H9 (cell line): ENCODE measurements at regions not wholly inside any gene's neighbourhood (a gene's known extent, or its start where the extent isn't known, plus 50 kb on each side); places are given as distances from the start of the nearest gene placed in this dataset.

Source experiments
- DNase-seq: peaks from one replicate; pipeline ENCODE4 v3.0.0-alpha.2; 2017
- H2AFZ ChIP-seq: one replicate; pipeline ENCODE4 v1.6.1; 2013; ENCODE audit warnings: mild to moderate bottlenecking, low read length, control low read depth, moderate library complexity
- H2AK5ac ChIP-seq: 2 replicates; pipeline ENCODE4 v1.6.1; 2013; ENCODE audit warnings: low read length, control low read depth, mixed read lengths; ENCODE audit not compliant: insufficient read length
- H2BK120ac ChIP-seq: one replicate; pipeline ENCODE4 v1.6.1; 2013; ENCODE audit warnings: low read depth, mild to moderate bottlenecking, low read length, control low read depth, inconsistent platforms; ENCODE audit not compliant: poor library complexity, severe bottlenecking
- H2BK12ac ChIP-seq: 2 replicates; pipeline ENCODE4 v1.6.1; 2013; ENCODE audit warnings: low read length, control low read depth, mixed read lengths, low read depth; ENCODE audit not compliant: insufficient read length
- H2BK15ac ChIP-seq: 2 replicates; pipeline ENCODE4 v1.6.1; 2013; ENCODE audit warnings: low read depth, low read length, control low read depth
- H2BK20ac ChIP-seq: one replicate; pipeline ENCODE4 v1.6.1; 2013; ENCODE audit warnings: low read depth, mild to moderate bottlenecking, low read length, control low read depth, inconsistent platforms; ENCODE audit not compliant: poor library complexity, severe bottlenecking
- H2BK5ac ChIP-seq: 2 replicates; pipeline ENCODE4 v1.6.1; 2013; ENCODE audit warnings: low read length, control low read depth, mixed read lengths; ENCODE audit not compliant: insufficient read length
- H3K14ac ChIP-seq: 2 replicates; pipeline ENCODE4 v1.6.1; 2013; ENCODE audit warnings: low read length, control low read depth; ENCODE audit not compliant: insufficient read depth
- H3K18ac ChIP-seq: 2 replicates; pipeline ENCODE4 v1.6.1; 2013; ENCODE audit warnings: low read depth, mild to moderate bottlenecking, mixed read lengths, low read length, control low read depth; ENCODE audit not compliant: insufficient read length
- H3K23ac ChIP-seq: 2 replicates; pipeline ENCODE4 v1.6.1; 2013; ENCODE audit warnings: low read length, control low read depth, mixed read lengths, low read depth; ENCODE audit not compliant: insufficient read length
- H3K23me2 ChIP-seq: 2 replicates; pipeline ENCODE4 v1.6.1; 2013; ENCODE audit warnings: low read depth, mild to moderate bottlenecking, mixed read lengths, low read length, control low read depth; ENCODE audit not compliant: insufficient read length, poor library complexity, severe bottlenecking
- H3K27ac ChIP-seq: 2 replicates; pipeline ENCODE4 v1.5.1; 2013; ENCODE audit warnings: low read length, control low read depth, mixed read lengths, low read depth; ENCODE audit not compliant: insufficient read length
- H3K27me3 ChIP-seq: 2 replicates; pipeline ENCODE4 v1.6.1; 2013; ENCODE audit warnings: low read length, control low read depth, inconsistent platforms; ENCODE audit not compliant: insufficient read depth
- H3K4ac ChIP-seq: 2 replicates; pipeline ENCODE4 v1.6.1; 2013; ENCODE audit warnings: low read depth, mild to moderate bottlenecking, control low read depth, inconsistent platforms, low read length, moderate library complexity
- H3K4me1 ChIP-seq: 2 replicates; pipeline ENCODE4 v1.6.1; 2013; ENCODE audit warnings: low read length, control low read depth, inconsistent platforms; ENCODE audit not compliant: insufficient read depth
- H3K4me2 ChIP-seq: 2 replicates; pipeline ENCODE4 v1.6.1; 2013; ENCODE audit warnings: low read length, control low read depth, mixed read lengths; ENCODE audit not compliant: insufficient read length, insufficient read depth
- H3K56ac ChIP-seq: 2 replicates; pipeline ENCODE4 v1.6.1; 2013; ENCODE audit warnings: low read depth, mild to moderate bottlenecking, mixed read lengths, low read length, control low read depth; ENCODE audit not compliant: insufficient read length
- H3K79me1 ChIP-seq: 2 replicates; pipeline ENCODE4 v1.6.1; 2013; ENCODE audit warnings: low read depth, mild to moderate bottlenecking, moderate library complexity, low read length, control low read depth, inconsistent platforms; ENCODE audit not compliant: insufficient read depth, poor library complexity, severe bottlenecking
- H3K79me2 ChIP-seq: 2 replicates; pipeline ENCODE4 v1.6.1; 2013; ENCODE audit warnings: low read length, control low read depth, inconsistent platforms; ENCODE audit not compliant: insufficient read depth
- H3K9ac ChIP-seq: 2 replicates; pipeline ENCODE4 v1.6.1; 2013; ENCODE audit warnings: low read length, control low read depth, mixed read lengths; ENCODE audit not compliant: insufficient read length; ENCODE audit errors: extremely low read depth
- H3K9me3 ChIP-seq: one replicate; pipeline ENCODE4 v1.6.1; 2013; ENCODE audit warnings: low read depth, low read length, inconsistent platforms; ENCODE audit not compliant: control insufficient read depth
- H3T11ph ChIP-seq: one replicate; pipeline ENCODE4 v1.6.1; 2013; ENCODE audit warnings: mild to moderate bottlenecking, low read length, control low read depth, inconsistent platforms
- H4K20me1 ChIP-seq: one replicate; pipeline ENCODE4 v1.6.1; 2013; ENCODE audit not compliant: control insufficient read depth, insufficient read length, insufficient read depth
- H4K5ac ChIP-seq: 2 replicates; pipeline ENCODE4 v1.6.1; 2013; ENCODE audit warnings: low read depth, mild to moderate bottlenecking, mixed read lengths, low read length, control low read depth; ENCODE audit not compliant: insufficient read length
- H4K8ac ChIP-seq: replicated peaks from 2 replicates; pipeline ENCODE4 v1.6.1; 2013; ENCODE audit warnings: low read length, control low read depth, mixed read lengths, low read depth; ENCODE audit not compliant: insufficient read length
- H4K91ac ChIP-seq: 2 replicates; pipeline ENCODE4 v1.6.1; 2013; ENCODE audit warnings: low read depth, mild to moderate bottlenecking, moderate library complexity, mixed read lengths, low read length, control low read depth; ENCODE audit not compliant: insufficient read length
- H3K27ac Mint-ChIP-seq, 3 experiments: 2 replicates in 2 of 3; 3 replicates in 1 of 3; pipeline ENCODE4 v1.8.0; 2020 to 2021; ENCODE audit warnings: mixed read lengths in 3 of 3, mild to moderate bottlenecking in 1 of 3, moderate library complexity in 1 of 3
- H3K27me3 Mint-ChIP-seq: 2 replicates; pipeline ENCODE4 v1.8.0; 2021; ENCODE audit warnings: low read depth, mild to moderate bottlenecking, moderate library complexity, mixed read lengths
- H3K36me3 Mint-ChIP-seq, 3 experiments: 2 replicates in 2 of 3; 3 replicates in 1 of 3; pipeline ENCODE4 v1.8.0; 2020 to 2021; ENCODE audit warnings: low read depth in 3 of 3, mixed read lengths in 3 of 3; ENCODE audit not compliant: insufficient read depth in 1 of 3
- H3K4me1 Mint-ChIP-seq, 2 experiments: 2 replicates each; pipeline ENCODE4 v1.8.0; 2020; ENCODE audit warnings: mixed read lengths in 2 of 2
- H3K4me3 Mint-ChIP-seq, 2 experiments: 2 replicates in 1 of 2; 3 replicates in 1 of 2; pipeline ENCODE4 v1.8.0; 2020 to 2021; ENCODE audit warnings: mild to moderate bottlenecking in 2 of 2, mixed read lengths in 2 of 2, moderate library complexity in 1 of 2
- H3K9me3 Mint-ChIP-seq, 2 experiments: 2 replicates in 1 of 2; 3 replicates in 1 of 2; pipeline ENCODE4 v1.8.0; 2020; ENCODE audit warnings: mild to moderate bottlenecking in 2 of 2, mixed read lengths in 2 of 2, moderate library complexity in 1 of 2
- WGBS: extraction: QIAGEN DNeasy Blood & Tissue Kit; methylation state at CpG from one replicate; pipeline ENCODE4 v1.1.7; 2013; ENCODE audit warnings: missing lambda C conversion rate, low lambda C conversion rate, mixed read lengths; ENCODE audit not compliant: insufficient read length; ENCODE audit errors: extremely low coverage; 5-methylcytosine and 5-hydroxymethylcytosine counted together
- TF ChIP-seq, protein P1 (sequence below): fragments of 200-600 bp; sonication (generic); conservative IDR thresholded peaks from 3 replicates; pipeline ENCODE4 v1.8.0; 2021; ENCODE audit warnings: antibody characterized with exemption, mild to moderate bottlenecking

DNA sequence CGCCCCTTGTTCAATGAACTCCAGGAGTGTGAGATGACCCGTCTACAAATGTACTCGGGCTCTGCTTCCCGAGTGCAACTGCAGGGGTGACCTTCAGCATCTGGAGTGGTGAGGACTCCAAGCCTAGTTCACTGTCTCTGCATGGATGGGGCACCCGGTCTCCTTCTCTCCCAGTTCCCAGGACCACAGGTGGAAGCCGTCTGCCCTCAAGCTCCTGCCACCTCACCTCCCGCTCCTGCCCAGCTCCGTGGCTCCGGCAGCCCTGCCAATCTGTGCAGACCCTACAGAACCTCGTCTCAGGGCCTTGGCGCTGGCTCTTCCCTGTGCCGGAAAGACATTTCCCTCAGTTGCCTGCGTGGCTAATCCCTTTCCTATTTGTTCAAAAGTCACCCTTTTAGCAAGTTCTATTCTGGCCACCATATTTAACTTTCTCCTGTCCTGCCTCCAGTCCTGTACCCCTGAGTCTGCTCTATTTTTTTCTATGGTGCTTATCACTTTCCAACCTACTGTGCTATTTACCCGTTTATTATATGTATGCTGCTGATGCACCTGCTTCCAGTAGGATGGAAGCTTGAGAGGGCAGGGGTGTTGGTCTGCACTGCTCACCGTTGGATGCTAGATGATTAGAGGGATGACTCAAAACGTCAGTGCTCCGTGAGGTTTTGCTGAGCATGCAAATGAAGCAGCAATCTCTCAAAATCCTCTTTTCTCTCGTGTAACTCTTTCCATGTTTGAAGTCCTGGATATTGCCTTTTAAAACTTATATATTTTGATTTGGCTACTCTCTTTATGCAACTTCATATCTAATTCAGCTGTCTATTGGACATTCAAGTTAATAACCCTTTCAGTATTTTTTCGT lies 641.4 kb downstream of the ACTR3B start:
- TF ChIP-seq, protein P1, sequence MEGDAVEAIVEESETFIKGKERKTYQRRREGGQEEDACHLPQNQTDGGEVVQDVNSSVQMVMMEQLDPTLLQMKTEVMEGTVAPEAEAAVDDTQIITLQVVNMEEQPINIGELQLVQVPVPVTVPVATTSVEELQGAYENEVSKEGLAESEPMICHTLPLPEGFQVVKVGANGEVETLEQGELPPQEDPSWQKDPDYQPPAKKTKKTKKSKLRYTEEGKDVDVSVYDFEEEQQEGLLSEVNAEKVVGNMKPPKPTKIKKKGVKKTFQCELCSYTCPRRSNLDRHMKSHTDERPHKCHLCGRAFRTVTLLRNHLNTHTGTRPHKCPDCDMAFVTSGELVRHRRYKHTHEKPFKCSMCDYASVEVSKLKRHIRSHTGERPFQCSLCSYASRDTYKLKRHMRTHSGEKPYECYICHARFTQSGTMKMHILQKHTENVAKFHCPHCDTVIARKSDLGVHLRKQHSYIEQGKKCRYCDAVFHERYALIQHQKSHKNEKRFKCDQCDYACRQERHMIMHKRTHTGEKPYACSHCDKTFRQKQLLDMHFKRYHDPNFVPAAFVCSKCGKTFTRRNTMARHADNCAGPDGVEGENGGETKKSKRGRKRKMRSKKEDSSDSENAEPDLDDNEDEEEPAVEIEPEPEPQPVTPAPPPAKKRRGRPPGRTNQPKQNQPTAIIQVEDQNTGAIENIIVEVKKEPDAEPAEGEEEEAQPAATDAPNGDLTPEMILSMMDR, result no peak
- WGBS, result no CpG with 5 or more reads among the region's 19 CpGs
- Histone ChIP-seq H4K8ac (no peak overlapping the region), H4K20me1 (no peaks in the 10 kb centered on the region), H3K27me3 (no peaks in the 10 kb centered on the region), H3K79me1 (no peaks in the 10 kb centered on the region), H2AK5ac (no peak overlapping the region), H4K5ac (no peak overlapping the region), H3K23me2 (no peaks in the 10 kb centered on the region), H2BK12ac (no peak overlapping the region), H3K18ac (no peak overlapping the region), H3K14ac (no peak overlapping the region), H3K56ac (no peak overlapping the region), H3K27ac (no peak overlapping the region), H2BK20ac (no peak overlapping the region), H3K9ac (no peak overlapping the region), H3K9me3 (peaks cover 31% of the 10 kb centered on the region), H3T11ph (no peak overlapping the region), H2BK15ac (no peak overlapping the region), H3K4ac (no peak overlapping the region), H3K23ac (no peak overlapping the region), H2BK5ac (no peak overlapping the region), H4K91ac (no peak overlapping the region), H3K79me2 (no peaks in the 10 kb centered on the region), H3K4me1 (no peaks in the 10 kb centered on the region), H2BK120ac (no peak overlapping the region), H3K4me2 (no peak overlapping the region), H2AFZ (no peak overlapping the region)
- H3K27me3 Mint-ChIP-seq, result peaks cover 4% of the 10 kb centered on the region
- peaks cover 95 to 96% of the 10 kb centered on the region in 2 experiments for H3K9me3 Mint-ChIP-seq
- DNase-seq, result no peak
- H3K4me3 Mint-ChIP-seq, result no peak overlapping the region
- peaks cover 8 to 41% (median 18%) of the 10 kb centered on the region in 3 experiments for H3K36me3 Mint-ChIP-seq
- no peak overlapping the region for H3K27ac Mint-ChIP-seq
- H3K4me1 Mint-ChIP-seq, result no peaks in the 10 kb centered on the region
